HG02970 (cell line): ENCODE measurements at regions not wholly inside any gene's neighbourhood (a gene's known extent, or its start where the extent isn't known, plus 50 kb on each side); places are given as distances from the start of the nearest gene placed in this dataset.

Experiments used
- ATAC-seq: cut with Tn5 transposase; IDR thresholded peaks from one replicate; pipeline ENCODE4 v1.9.1; 2021; ENCODE audit warnings: mild to moderate bottlenecking, moderate library complexity, moderate number of reproducible peaks; ENCODE audit not compliant: unreplicated experiment, low FRiP score

GRCh38 chr7:79880312-79880711, 254.3 kb upstream of the GNAI1 start:
- ATAC-seq, result no peak

- ATAC-seq, result no peak
These were observed 256.7 kb upstream of the GNAI1 start for GRCh38 chr7:79877874-79878465.

DNA sequence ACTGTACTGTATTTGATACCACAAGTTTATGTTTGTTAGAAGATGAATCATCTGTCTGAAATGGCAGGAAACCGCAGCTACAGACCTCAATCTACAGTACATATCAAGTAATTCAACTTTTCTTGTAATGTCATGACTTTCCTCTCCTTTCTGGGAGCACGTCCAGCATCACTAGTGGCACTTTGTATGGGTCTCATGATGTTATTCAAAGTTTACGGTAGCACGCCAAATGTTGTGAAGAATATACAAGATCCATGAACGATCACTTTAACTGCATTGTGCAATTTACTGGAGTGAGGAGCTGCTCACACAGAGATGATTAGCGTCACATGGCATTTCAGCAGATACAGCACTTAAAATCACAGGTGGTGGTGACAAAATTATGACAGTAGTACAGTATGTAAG, 257.8 kb upstream of the GNAI1 start:
- no peak for ATAC-seq

- ATAC-seq, result no peak
These were observed 259.8 kb upstream of the GNAI1 start for GRCh38 chr7:79874797-79875196.

DNA sequence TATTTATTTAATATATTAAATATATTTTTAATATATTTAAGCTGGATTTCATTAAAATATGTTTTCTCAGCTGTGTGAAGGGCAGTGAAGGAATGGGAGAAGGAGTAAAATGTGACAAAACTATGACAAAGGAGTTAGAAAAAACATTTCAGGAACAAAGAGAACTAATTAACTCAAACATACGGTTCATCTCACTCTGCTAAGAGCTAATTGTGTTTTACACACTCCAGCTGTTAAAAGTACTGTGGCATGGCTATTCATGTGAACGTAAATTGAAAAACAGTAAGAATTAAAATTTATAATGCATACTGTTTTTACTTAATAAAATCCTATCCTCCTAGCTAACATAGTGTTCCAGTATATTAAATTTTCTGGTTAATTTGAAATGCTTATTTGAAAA, 262.5 kb upstream of the GNAI1 start:
- no peak for ATAC-seq

DNA sequence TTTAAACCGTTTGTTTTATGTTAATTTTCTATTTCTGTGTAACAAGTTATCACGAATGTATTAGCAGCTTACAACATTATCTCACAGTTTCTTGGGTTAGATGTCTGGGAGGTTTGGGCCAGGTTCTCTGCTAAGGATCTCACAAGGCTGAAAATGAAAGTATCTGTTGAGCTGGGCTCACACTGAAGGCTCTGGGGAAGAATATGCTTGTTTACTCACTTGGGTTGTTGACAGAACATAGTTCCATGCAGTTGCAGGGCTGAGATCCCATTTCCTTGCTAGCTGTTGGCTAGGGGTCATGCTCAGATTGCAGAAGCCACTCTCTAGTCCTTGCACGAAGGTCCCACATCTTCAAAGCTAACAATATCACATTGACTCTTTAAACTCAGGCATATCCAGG, 266.6 kb upstream of the GNAI1 start:
- ATAC-seq, result no peak

DNA sequence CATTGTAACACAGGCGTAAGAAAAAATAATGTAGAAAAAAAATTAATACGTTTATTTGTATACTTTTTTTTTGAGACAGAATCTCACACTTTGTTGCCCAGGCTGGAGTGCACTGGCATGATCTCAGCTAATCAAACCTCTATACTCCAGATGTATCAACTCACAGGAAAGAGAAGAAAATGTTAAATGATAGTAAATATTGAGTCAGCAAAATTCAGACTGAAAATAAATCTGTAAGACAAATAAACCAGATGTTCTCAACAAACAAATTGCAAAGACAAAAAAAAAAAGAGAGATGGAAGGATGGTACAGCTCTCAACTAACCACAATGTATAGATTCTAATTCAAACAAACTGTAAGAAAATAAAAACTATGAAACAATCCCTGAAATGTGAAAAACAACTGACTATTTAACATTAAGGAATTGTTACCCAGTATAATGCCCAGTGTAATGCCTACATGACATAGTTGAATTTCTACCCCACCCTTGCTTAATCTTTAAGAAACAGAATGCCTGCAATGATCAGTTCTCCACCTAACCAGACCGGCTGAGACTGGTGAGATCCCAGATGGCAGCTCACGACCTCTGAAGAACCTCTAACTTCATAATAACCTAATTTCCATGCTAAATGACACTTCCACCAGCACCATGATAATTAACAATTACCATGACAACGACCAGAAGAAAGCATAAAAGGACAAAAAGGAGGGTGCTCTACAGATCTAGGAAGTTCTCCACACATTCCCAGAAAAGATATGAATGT, 272.0 kb upstream of the GNAI1 start:
- no peak for ATAC-seq

- ATAC-seq, result no peak
These were observed 279.5 kb upstream of the GNAI1 start for GRCh38 chr7:79855172-79855571.

GRCh38 chr7:79854621-79855020, 280.0 kb upstream of the GNAI1 start:
- no peak for ATAC-seq

DNA sequence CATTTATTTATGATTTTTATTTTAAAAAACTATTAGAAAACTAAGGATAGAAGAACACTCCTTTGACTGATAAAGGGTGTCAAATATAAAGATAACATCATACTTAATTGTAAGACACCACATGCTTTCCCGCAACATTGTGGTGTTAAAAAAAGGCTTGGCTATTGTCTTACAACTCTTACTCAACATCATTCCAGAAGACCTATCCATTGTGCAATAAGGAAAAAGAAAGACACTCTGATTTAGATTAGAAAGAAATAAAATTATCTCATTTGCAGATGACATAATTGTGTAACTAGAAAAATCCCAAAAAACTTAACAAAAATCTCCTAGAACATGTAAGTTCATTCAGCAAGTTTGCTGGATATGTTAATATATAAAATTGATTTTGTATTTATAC, 296.7 kb upstream of the GNAI1 start:
- ATAC-seq, result no peak

GRCh38 chr7:79833616-79834015, 301.0 kb upstream of the GNAI1 start:
- no peak for ATAC-seq

DNA sequence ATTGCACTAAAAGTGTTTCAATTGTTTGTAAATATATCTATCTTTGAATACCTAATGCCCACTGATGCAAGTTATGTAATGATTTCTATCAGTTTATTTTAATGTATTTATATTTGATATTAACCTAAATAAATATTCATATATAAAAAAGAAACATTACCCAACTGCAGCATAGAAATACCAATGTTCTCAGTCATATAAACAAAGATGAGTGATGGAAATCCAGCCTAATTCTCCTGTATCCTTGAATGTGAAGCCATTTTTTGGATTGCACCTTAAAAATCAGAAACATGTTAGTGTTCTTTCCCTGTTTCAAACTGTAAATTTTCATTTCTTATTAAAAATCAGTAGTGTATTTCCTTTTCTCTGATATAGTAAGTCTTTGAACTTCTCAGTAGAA, 305.8 kb upstream of the GNAI1 start:
- ATAC-seq, result no peak

DNA sequence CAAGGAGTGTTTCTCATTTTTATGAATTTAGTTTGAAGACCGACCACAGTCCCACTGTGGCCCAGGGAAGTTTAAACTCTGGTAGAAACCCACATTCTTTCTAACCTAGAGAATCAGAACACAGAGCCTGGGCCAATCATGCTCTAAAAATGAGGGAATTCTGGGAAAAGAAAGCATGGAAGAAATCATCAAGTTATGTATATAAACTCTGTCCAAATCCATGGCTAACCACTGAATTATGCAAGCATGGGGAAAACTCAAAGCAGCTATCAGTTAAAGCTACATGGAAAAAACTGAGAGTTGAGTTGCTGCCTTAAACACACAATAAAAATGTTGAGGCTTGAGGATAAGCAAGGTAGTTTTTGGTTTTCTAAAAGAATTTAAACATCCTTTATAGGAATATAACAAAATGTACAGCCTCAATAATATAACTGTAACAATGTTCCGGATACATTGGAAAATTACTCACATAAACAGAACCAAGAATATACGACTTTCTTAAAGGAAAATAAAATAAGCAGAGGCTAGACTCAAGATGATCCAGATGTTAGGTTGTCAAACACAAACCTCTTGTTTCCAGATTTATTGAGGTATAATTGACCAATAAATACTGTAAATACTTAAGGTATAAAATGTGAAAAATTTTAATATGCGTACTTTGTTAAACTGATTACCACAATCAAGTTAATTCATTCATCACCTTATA, 311.2 kb upstream of the GNAI1 start:
- ATAC-seq, result no peak

GRCh38 chr7:79822620-79823240, 311.9 kb upstream of the GNAI1 start:
- ATAC-seq, result no peak

- ATAC-seq, result no peak
These were observed 314.2 kb upstream of the GNAI1 start for GRCh38 chr7:79820387-79820786.

DNA sequence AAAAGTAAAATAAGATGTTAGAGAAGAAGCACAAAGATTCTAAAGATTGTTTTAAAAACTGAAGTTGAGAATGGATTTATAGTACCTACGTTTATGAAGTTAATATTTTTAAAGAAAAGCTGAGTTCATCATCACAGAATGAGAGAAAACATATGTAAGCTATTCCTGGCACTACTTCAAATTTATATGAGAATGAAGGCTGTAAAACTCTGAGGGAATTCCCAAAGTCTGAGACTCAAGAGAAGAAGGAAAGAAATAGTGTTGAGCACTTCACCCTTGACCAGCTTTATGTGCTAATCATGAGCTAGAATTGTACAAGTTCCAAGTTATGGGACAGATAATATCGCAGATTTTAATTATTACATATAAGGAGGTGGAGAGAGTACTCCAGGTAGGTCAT, 323.7 kb upstream of the GNAI1 start:
- no peak for ATAC-seq

DNA sequence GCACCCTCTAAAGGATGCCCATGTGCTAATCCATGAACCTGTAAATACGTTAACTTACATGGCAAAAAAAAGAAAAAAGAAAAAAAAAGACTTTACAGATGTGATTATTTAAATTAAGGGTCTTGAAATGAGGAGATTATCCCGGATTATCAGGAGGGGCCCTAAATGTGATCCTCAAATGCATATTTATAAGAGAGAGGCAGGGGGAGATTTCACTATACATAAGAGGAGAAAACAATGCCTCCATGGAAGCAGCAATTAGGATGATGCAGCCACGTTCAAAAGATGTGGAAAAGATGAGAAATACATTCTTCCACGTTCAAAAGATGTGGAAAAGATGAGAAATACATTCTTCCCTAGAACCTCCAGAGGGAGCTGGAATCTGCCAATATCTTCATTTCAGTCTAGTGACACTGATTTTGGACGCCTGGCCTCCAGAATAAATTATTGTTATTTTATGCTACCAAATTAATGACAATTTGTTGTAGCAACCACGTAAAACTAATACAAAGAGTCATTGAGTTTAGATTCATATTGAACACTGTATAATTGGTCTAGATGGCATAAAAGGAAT, 328.4 kb upstream of the GNAI1 start:
- ATAC-seq, result no peak

DNA sequence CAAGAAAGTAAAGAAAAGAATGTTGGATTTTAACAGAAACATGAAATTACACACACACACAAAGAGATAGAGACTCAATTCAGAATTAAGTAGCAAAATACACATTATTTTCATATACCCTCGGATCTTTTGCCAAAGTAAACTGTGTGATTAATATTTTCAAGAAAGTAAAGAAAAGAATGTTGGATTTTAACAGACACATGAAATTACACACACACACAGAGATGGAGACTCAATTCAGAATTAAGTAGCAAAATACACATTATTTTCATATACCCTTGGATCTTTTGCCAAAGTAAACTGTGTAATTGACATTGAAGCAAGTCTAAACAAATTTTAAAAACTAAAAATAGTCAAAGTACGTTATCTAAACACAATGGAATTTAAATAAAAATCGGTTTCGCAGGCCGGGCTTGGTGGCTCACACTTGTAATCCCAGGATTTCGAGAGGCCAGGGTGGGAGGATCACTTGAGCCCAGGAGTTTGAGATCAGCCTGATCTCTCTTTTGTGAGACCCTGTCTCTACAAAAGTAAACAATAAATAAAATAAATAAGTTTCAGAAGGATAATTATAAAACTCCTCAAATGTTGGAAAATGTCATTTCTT, 337.3 kb upstream of the MAGI2 start:
- ATAC-seq, result no peak

GRCh38 chr7:79789584-79790345, 336.3 kb upstream of the MAGI2 start:
- no peak for ATAC-seq

DNA sequence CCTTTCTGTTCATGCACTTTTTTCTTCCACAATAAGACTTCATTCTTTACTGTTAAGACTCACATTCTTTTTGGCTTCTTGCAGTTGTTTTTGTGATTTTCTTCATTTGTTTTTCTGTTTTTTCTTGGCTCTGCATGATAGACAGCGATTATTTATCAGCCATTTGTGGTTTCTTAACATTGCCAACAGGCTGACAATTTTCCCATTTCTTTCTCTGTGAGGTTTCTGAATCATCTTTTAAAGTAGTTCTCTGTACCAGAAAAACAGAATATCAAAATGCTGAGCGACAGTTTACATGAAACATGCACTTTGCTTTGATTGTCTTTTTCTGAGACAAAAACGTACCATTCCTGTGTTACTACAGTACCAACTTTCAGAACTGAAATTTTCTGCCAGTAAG, 334.2 kb upstream of the MAGI2 start:
- no peak for ATAC-seq
